Activated naive CD4-positive, alpha-beta T cell treated with anti-CD3 and anti-CD28 coated beads, Interleukin-2, amount 50 U/mL, for 72 hours (primary cell): ENCODE measurements at regions not wholly inside any gene's neighbourhood (a gene's known extent, or its start where the extent isn't known, plus 50 kb on each side); places are given as distances from the start of the nearest gene placed in this dataset.
"Not testable (repeated sequence)": the region's sequence is repeated elsewhere in the genome, so short reads cannot be mapped to it uniquely, and the experiment has no call there.

ENCODE experiments used
- ATAC-seq, 2 donors: fragments of 150-1000 bp; cut with Tn5 transposase; 2 replicates each; pipeline ENCODE4 v1.10.0; 2021; ENCODE audit warnings: mild to moderate bottlenecking in 2 of 2, moderate library complexity in 2 of 2
- DNase-seq, 2 donors: peaks; one replicate each; pipeline ENCODE4 v3.0.0; 2021 to 2022; ENCODE audit warnings: low spot score in 2 of 2
- H3K27ac Mint-ChIP-seq, 2 donors: one replicate each; pipeline ENCODE4 v1.8.0; 2022; ENCODE audit warnings: mild to moderate bottlenecking in 2 of 2, mixed read lengths in 2 of 2
- H3K36me3 Mint-ChIP-seq, 2 donors: one replicate each; pipeline ENCODE4 v1.8.0; 2022; ENCODE audit warnings: mixed read lengths in 2 of 2
- H3K9me3 Mint-ChIP-seq, 2 donors: one replicate each; pipeline ENCODE4 v1.8.0; 2022; ENCODE audit warnings: mixed read lengths in 2 of 2

- H3K27ac Mint-ChIP-seq, result no peak overlapping the region
Measured at GRCh38 chr1:213526306-213526705, 461.5 kb upstream of the PROX1 start.

GRCh38 chr1:213530611-213531320 is 457.0 kb upstream of the PROX1 start:
- ATAC-seq, result no peak
- no peak for DNase-seq
- Mint-ChIP-seq H3K27ac (no peak overlapping the region), H3K9me3 (no peaks in the 10 kb centered on the region), H3K36me3 (no peaks in the 10 kb centered on the region)

More at GRCh38 chr1:213526306-213526705, 461.5 kb upstream of the PROX1 start:
- no peak for DNase-seq
- no peak for ATAC-seq
- Mint-ChIP-seq H3K36me3 (no peaks in the 10 kb centered on the region), H3K9me3 (peaks cover 7 to 8% of the 10 kb centered on the region in 2 donors)

- H3K36me3 Mint-ChIP-seq, result no peaks in the 10 kb centered on the region
- ATAC-seq, result no peak
- H3K9me3 Mint-ChIP-seq, result no peaks in the 10 kb centered on the region
- DNase-seq, result no peak
- H3K27ac Mint-ChIP-seq, result no peak overlapping the region
Measured at GRCh38 chr1:213531369-213532310, 456.1 kb upstream of the PROX1 start.

GRCh38 chr1:213533125-213533524 is 454.6 kb upstream of the PROX1 start:
- no peaks in the 10 kb centered on the region for H3K36me3 Mint-ChIP-seq
- DNase-seq, result no peak
- H3K9me3 Mint-ChIP-seq, result no peaks in the 10 kb centered on the region
- H3K27ac Mint-ChIP-seq, result peak overlapping the region in 1 of 2 donors; percentile 40
- no peak for ATAC-seq

DNA sequence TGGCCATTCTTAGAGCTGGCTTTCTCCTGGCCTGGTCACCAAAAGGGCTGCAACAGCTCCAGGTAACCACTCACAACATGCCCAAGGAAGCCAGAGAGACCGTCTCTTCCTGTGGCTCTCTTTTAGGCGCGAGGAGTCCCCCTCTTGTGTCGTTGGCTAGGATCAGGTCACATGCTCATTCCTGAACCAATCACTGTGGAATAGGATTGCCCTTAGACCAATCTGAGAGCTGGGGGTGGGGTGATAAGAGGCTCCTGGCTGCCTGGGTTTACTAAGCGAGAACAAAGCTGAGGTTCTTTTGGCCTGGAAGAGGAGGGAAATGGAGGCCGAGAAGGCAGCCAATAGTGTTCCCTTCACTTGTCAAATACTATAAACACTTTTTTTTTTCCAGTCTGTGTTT is 452.1 kb upstream of the PROX1 start:
- Mint-ChIP-seq H3K36me3 (no peaks in the 10 kb centered on the region), H3K27ac (no peak overlapping the region), H3K9me3 (no peaks in the 10 kb centered on the region)
- ATAC-seq (no peak), DNase-seq (no peak)

DNA sequence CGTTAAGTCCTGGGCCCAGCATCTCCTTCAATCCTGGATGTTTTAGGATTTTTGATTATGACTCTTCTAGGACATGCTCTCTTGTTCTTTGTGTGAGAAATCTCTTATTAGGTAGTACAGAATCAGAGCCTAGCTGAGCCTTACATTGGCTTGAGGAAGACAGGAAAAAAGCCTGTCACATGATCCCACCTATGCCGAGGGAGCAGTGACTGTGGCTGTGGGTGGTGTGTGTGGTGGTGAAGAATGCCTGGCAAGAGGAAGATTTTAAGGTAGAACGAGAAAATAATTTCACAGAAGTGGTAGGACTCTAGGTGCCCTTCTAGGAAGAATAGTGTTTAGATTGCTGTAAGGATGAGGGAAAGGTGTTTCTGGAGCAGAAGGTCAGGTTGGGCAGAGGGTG is 449.5 kb upstream of the PROX1 start:
- DNase-seq, result no peak
- ATAC-seq, result no peak
- Mint-ChIP-seq H3K27ac (no peak overlapping the region), H3K36me3 (no peaks in the 10 kb centered on the region), H3K9me3 (no peaks in the 10 kb centered on the region)

DNA sequence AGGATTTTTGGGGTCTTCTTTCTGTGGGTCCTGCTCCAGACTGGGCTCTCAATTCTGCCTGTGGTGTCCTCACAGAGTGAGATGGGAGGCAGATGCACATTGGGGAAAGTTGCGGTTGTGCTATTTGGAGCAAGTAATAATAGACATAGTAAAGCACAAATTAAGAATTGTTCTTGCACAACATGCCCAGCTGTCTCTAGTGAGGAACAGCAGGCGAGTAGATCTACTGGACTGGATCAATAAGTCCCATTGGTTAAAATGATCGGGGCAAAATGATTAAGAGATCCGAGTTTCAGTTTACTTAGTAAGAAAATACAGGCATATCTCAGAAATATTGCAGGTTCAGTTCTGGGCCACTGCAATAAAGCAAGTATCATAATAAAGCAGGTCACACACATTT is 448.3 kb upstream of the PROX1 start:
- no peak for DNase-seq
- no peak for ATAC-seq
- Mint-ChIP-seq H3K9me3 (no peaks in the 10 kb centered on the region), H3K36me3 (no peaks in the 10 kb centered on the region), H3K27ac (no peak overlapping the region)

DNA sequence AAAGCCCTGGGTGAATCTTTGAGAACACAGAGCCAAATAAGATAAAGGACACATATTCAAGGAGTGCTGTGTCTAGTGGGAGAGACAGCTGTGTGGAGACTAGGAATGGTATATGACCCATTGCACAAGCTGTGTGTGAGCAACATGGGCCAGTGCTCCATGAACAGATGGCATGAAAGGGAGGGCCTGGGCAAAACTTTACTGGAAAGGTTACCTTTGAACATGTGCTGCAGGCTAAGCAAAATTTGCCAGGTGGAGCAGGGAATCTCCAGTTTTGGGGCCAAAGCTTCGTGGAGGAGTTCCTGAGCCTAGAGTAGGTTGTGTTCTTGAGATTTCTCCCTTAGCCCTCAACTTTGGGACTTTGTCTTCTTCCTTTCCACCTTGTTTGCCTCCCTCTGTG is 446.1 kb upstream of the PROX1 start:
- DNase-seq (no peak), ATAC-seq (no peak)
- Mint-ChIP-seq H3K27ac (no peak overlapping the region), H3K36me3 (no peaks in the 10 kb centered on the region), H3K9me3 (no peaks in the 10 kb centered on the region)

GRCh38 chr1:213545181-213545580 is 442.6 kb upstream of the PROX1 start:
- ATAC-seq, H3K27ac Mint-ChIP-seq, H3K9me3 Mint-ChIP-seq, DNase-seq, H3K36me3 Mint-ChIP-seq: not testable (repeated sequence)

DNA sequence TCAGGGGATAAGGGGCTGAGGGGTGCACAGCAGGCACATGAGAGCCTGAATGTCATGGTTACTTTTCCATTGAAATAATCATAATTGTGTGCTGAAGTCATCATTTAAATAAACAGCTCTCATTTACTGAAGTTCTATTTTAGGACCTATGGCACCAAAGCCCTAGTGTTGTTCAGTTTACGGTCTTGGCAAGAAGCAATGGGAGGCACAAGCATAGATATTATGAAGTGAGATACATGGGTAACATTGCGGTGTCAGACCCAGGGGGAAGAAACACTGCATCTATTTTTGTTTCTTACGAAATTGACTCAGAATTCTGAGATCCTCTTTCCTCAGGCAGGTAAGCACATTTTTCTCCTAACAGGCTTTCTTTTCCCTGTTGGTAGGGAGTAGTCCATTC is 437.8 kb upstream of the PROX1 start:
- DNase-seq (no peak), ATAC-seq (no peak)
- Mint-ChIP-seq H3K27ac (no peak overlapping the region), H3K9me3 (no peaks in the 10 kb centered on the region), H3K36me3 (no peaks in the 10 kb centered on the region)

- H3K36me3 Mint-ChIP-seq, result no peaks in the 10 kb centered on the region
- no peak overlapping the region for H3K27ac Mint-ChIP-seq
- DNase-seq, result no peak
- no peaks in the 10 kb centered on the region for H3K9me3 Mint-ChIP-seq
- ATAC-seq, result no peak
Measured at GRCh38 chr1:213550804-213551203, 437.0 kb upstream of the PROX1 start.

DNA sequence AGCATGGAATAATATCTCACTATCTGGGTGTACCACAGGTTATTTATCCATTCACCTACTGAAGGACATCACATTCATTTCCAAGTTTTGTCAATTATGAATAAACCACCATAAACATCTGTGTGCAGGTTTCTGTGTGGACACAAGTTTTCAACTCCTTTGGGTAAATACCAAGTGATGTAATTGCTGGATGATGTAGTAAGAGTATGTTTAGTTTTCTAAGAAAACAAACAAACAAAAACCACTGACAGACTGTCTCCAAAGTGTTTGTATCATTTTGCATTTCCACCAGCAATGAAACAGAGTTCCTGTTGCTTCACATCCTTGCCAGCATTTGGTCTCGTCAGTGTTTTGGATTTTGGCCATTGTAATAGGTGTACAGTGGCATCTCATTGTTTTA is 435.7 kb upstream of the PROX1 start:
- DNase-seq, result no peak
- no peaks in the 10 kb centered on the region for H3K36me3 Mint-ChIP-seq
- H3K27ac Mint-ChIP-seq, result no peak overlapping the region
- no peaks in the 10 kb centered on the region for H3K9me3 Mint-ChIP-seq
- no peak for ATAC-seq

- H3K36me3 Mint-ChIP-seq, result peaks cover 0 to 8% of the 10 kb centered on the region in 2 donors
- DNase-seq (no peak), ATAC-seq (no peak)
- peaks cover 10 to 13% of the 10 kb centered on the region in 2 donors for H3K9me3 Mint-ChIP-seq
- H3K27ac Mint-ChIP-seq, result no peak overlapping the region
Measured at GRCh38 chr1:213560226-213560625, 427.5 kb upstream of the PROX1 start.

DNA sequence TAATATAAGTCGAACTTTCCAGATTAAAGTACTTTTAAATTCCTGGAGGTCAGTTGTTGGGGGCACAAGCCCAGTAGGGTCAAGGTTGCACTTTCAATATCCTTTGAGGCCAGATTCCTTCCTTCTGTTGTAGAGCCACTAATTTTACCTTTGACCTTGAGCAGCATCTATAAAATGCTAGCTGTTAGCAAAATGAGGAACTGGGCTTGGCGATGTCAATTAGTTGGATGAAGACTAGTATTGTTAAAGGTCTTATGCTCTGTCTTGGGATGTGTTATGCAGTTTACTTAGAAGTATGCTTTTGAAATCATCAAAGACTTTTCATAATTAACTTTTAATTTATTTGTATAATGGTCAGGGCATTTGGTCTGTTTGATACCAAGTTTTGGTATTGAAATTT is 425.9 kb upstream of the PROX1 start:
- H3K36me3 Mint-ChIP-seq, result peaks cover 0 to 8% of the 10 kb centered on the region in 2 donors
- DNase-seq, result no peak
- H3K9me3 Mint-ChIP-seq, result peaks cover 16 to 18% of the 10 kb centered on the region in 2 donors
- no peak for ATAC-seq
- H3K27ac Mint-ChIP-seq, result no peak overlapping the region

DNA sequence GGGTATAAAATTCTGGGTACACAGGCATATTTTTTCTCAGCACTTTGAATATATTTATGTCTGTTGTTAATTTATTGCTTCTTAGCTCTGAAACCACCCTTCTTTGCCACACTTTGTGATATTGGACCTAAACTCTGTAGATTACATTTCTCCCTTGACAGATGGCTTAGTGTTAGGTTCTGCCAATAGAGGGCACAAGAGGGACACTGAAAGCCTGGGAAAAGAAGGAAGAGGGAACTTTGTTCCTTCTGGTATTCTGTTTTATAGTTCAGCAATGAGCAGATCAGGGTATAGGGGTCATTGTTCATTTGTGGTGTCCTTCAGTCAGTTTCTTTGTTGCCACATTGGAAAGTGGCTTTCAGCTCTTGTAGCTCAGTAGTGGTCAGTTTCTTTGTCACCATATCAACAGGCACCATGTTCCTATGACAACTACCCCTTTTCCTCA is 423.5 kb upstream of the PROX1 start:
- Mint-ChIP-seq H3K36me3 (peaks cover 0 to 8% of the 10 kb centered on the region in 2 donors), H3K9me3 (peaks cover 18 to 19% of the 10 kb centered on the region in 2 donors), H3K27ac (no peak overlapping the region)
- DNase-seq (no peak), ATAC-seq (no peak)

- H3K27ac Mint-ChIP-seq, result no peak overlapping the region
- peaks cover 13 to 15% of the 10 kb centered on the region in 2 donors for H3K9me3 Mint-ChIP-seq
- H3K36me3 Mint-ChIP-seq, result peaks cover 0 to 7% of the 10 kb centered on the region in 2 donors
- no peak for ATAC-seq
- DNase-seq, result no peak
Measured at GRCh38 chr1:213568929-213569815, 418.6 kb upstream of the PROX1 start.

DNA sequence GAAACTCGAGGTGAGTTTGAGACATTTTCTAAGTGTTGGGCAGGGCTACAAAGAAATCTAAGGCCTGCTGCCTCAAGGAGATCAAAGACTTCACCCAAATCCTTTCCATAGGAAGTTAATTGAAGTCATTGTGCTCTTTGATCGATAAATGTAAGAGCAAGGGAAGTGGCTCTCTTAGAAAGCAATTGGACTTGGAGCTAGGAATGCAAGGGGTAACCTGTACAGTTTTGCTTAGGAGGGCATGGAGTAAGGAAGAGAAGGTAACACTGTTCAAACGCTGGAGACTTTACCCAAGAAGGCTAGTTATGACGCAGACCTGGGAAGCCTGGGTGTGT is 418.0 kb upstream of the PROX1 start:
- Mint-ChIP-seq H3K27ac (no peak overlapping the region), H3K36me3 (peaks cover 0 to under 1% of the 10 kb centered on the region in 2 donors), H3K9me3 (peaks cover 12 to 15% of the 10 kb centered on the region in 2 donors)
- DNase-seq (no peak), ATAC-seq (no peak)
